ENCODE measurements at regions not wholly inside any gene's neighbourhood (a gene's known extent, or its start where the extent isn't known, plus 50 kb on each side); places are given as distances from the start of the nearest gene placed in this dataset.

- no peak for FAIRE-seq
- TF ChIP-seq, protein P1, sequence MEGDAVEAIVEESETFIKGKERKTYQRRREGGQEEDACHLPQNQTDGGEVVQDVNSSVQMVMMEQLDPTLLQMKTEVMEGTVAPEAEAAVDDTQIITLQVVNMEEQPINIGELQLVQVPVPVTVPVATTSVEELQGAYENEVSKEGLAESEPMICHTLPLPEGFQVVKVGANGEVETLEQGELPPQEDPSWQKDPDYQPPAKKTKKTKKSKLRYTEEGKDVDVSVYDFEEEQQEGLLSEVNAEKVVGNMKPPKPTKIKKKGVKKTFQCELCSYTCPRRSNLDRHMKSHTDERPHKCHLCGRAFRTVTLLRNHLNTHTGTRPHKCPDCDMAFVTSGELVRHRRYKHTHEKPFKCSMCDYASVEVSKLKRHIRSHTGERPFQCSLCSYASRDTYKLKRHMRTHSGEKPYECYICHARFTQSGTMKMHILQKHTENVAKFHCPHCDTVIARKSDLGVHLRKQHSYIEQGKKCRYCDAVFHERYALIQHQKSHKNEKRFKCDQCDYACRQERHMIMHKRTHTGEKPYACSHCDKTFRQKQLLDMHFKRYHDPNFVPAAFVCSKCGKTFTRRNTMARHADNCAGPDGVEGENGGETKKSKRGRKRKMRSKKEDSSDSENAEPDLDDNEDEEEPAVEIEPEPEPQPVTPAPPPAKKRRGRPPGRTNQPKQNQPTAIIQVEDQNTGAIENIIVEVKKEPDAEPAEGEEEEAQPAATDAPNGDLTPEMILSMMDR (IDR thresholded peaks at IDR 0.05; ENCODE audit: borderline replicate concordance, extremely low read depth, insufficient read depth): no peak
Observed at GRCh38 chr7:94142281-94142680, 138.1 kb upstream of the BET1 start.

DNA sequence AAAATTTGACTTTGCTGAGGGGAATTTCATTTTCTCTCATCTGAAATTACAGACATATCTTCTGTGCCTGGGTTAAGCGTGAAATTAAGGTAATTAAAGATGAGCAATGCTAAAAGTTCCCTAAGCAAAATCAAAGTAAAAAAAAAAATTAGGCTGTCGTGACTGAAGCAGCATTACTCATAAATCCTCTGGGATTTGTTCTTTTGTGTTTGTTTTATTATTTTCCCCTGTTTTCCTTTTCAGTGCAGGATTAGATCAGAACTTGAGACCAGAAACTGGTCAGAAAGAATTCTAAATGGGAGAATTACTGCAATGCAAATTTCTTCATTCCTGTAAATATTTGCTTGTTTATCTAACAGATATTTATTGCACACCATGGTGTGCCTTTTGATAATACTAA, 141.4 kb upstream of the BET1 start:
- FAIRE-seq (no peak), DNase-seq (no peak)
- TF ChIP-seq, protein P1 (IDR thresholded peaks at IDR 0.05; ENCODE audit: borderline replicate concordance, extremely low read depth, insufficient read depth): no peak

More at GRCh38 chr7:94142281-94142680, 138.1 kb upstream of the BET1 start:
- H3K9ac ChIP-seq (ENCODE audit: low read length in 3 of 3): no peak overlapping the region
- H3K4me3 ChIP-seq (ENCODE audit: low read length in 3 of 3): no peak overlapping the region
- no peak overlapping the region for H3K27ac ChIP-seq (ENCODE audit: low read depth in 2 of 2, low read length in 2 of 2)
- no peaks in the 10 kb centered on the region for H3K27me3 ChIP-seq (ENCODE audit: control insufficient read depth, insufficient read depth, low read length)
- no peak for DNase-seq
- H3K36me3 ChIP-seq (ENCODE audit: control insufficient read depth in 2 of 3, insufficient read depth in 3 of 3, low read length in 3 of 3): no peaks in the 10 kb centered on the region
- intact Hi-C loops (cut with DNase I): no loop called here
- no peaks in the 10 kb centered on the region for H3K4me1 ChIP-seq (ENCODE audit: control insufficient read depth in 2 of 3, insufficient read depth in 2 of 3, low read depth in 1 of 3, low read length in 3 of 3)
- no peaks in the 10 kb centered on the region for H3K9me3 ChIP-seq (ENCODE audit: control insufficient read depth in 2 of 3, insufficient read depth in 1 of 3, low read length in 3 of 3)

GRCh38 chr7:94146408-94146807, 142.3 kb upstream of the BET1 start:
- Histone ChIP-seq H3K27ac (ENCODE audit: low read depth in 2 of 2, low read length in 2 of 2) (no peak overlapping the region), H3K9me3 (ENCODE audit: control insufficient read depth in 2 of 3, insufficient read depth in 1 of 3, low read length in 3 of 3) (no peaks in the 10 kb centered on the region), H3K9ac (ENCODE audit: low read length in 3 of 3) (no peak overlapping the region), H3K36me3 (ENCODE audit: control insufficient read depth in 2 of 3, insufficient read depth in 3 of 3, low read length in 3 of 3) (no peaks in the 10 kb centered on the region), H3K27me3 (ENCODE audit: control insufficient read depth, insufficient read depth, low read length) (no peaks in the 10 kb centered on the region), H3K4me3 (ENCODE audit: low read length in 3 of 3) (no peak overlapping the region), H3K4me1 (ENCODE audit: control insufficient read depth in 2 of 3, insufficient read depth in 2 of 3, low read depth in 1 of 3, low read length in 3 of 3) (no peaks in the 10 kb centered on the region)
- TF ChIP-seq, protein P1 (IDR thresholded peaks at IDR 0.05; ENCODE audit: borderline replicate concordance, extremely low read depth, insufficient read depth): no peak
- no peak for FAIRE-seq
- intact Hi-C loops (cut with DNase I): no loop called here
- no peak for DNase-seq

More for the DNA sequence above, 141.4 kb upstream of the BET1 start:
- Histone ChIP-seq H3K27me3 (ENCODE audit: control insufficient read depth, insufficient read depth, low read length) (no peaks in the 10 kb centered on the region), H3K27ac (ENCODE audit: low read depth in 2 of 2, low read length in 2 of 2) (no peak overlapping the region), H3K9ac (ENCODE audit: low read length in 3 of 3) (no peak overlapping the region), H3K4me1 (ENCODE audit: control insufficient read depth in 2 of 3, insufficient read depth in 2 of 3, low read depth in 1 of 3, low read length in 3 of 3) (no peaks in the 10 kb centered on the region), H3K4me3 (ENCODE audit: low read length in 3 of 3) (no peak overlapping the region), H3K36me3 (ENCODE audit: control insufficient read depth in 2 of 3, insufficient read depth in 3 of 3, low read length in 3 of 3) (no peaks in the 10 kb centered on the region), H3K9me3 (ENCODE audit: control insufficient read depth in 2 of 3, insufficient read depth in 1 of 3, low read length in 3 of 3) (no peaks in the 10 kb centered on the region)
- intact Hi-C loops (cut with DNase I): no loop called here
